Spleen (tissue), 7 donors: ENCODE measurements at regions not wholly inside any gene's neighbourhood (a gene's known extent, or its start where the extent isn't known, plus 50 kb on each side); places are given as distances from the start of the nearest gene placed in this dataset.

Experiments
- CTCF ChIP-seq, 11 experiments: fragments of 200-600 bp in 7 of 11; fragments of 450-650 bp in 4 of 11; sonication (generic) in 4 of 11; IDR thresholded peaks in 8 of 11; conservative IDR thresholded peaks in 3 of 11; 1 replicate in 7 of 11; 2 replicates in 4 of 11; pipeline versions ENCODE4 v1.4.0 to v1.8.0; 2016 to 2021; ENCODE audit warnings: antibody characterized with exemption in 11 of 11, inconsistent platforms in 4 of 11, mild to moderate bottlenecking in 1 of 11
- POLR2A ChIP-seq, 3 donors: fragments of 450-650 bp; IDR thresholded peaks; one replicate each; pipeline ENCODE4 v1.5.1; 2017; ENCODE audit warnings: antibody characterized with exemption in 3 of 3, mild to moderate bottlenecking in 1 of 3
- POLR2AphosphoS5 ChIP-seq, 3 donors: sonication (generic); formaldehyde crosslinking; IDR thresholded peaks; one replicate each; pipeline ENCODE4 v1.5.1; 2017; ENCODE audit warnings: antibody characterized with exemption in 3 of 3
- donor health status: DM: no; HTN: no; CAD: no; lungs with moderate emphysema.
- donor health status: DM: no; HTN: no; CAD: no.
- donor health status: DM: no; HTN: no; CAD: no.

GRCh38 chr2:8484502-8485283, 197.2 kb upstream of the ID2 start:
- TF ChIP-seq CTCF (IDR thresholded peaks at IDR 0.05 in 8 of 11, conservative IDR thresholded peaks at IDR 0.05 in 3 of 11) (no peak), POLR2AphosphoS5 (IDR thresholded peaks at IDR 0.05) (no peak), POLR2A (IDR thresholded peaks at IDR 0.05) (no peak)
